Neuronal stem cell (in vitro differentiated cells): ENCODE measurements at regions not wholly inside any gene's neighbourhood (a gene's known extent, or its start where the extent isn't known, plus 50 kb on each side); places are given as distances from the start of the nearest gene placed in this dataset.
"Not testable (repeated sequence)": the region's sequence is repeated elsewhere in the genome, so short reads cannot be mapped to it uniquely, and the experiment has no call there.

Experiments
- DNase-seq: peaks from one replicate; pipeline ENCODE4 v3.0.0-alpha.2; 2013; ENCODE audit warnings: low spot score
- H2AFZ ChIP-seq: one replicate; pipeline ENCODE4 v1.6.1; 2013; ENCODE audit warnings: mild to moderate bottlenecking, low read length, inconsistent platforms
- H2AK5ac ChIP-seq: 2 replicates; pipeline ENCODE4 v1.6.1; 2013; ENCODE audit warnings: low read depth, mild to moderate bottlenecking, inconsistent platforms, low read length, moderate library complexity, mixed read lengths
- H2BK120ac ChIP-seq: 2 replicates; pipeline ENCODE4 v1.6.1; 2013; ENCODE audit warnings: low read depth, mild to moderate bottlenecking, inconsistent platforms, low read length, moderate library complexity, mixed read lengths
- H2BK12ac ChIP-seq: one replicate; pipeline ENCODE4 v1.6.1; 2013; ENCODE audit warnings: low read length, inconsistent platforms
- H2BK15ac ChIP-seq: 2 replicates; pipeline ENCODE4 v1.6.1; 2013; ENCODE audit warnings: mild to moderate bottlenecking, low read length, inconsistent platforms, mixed read lengths
- H2BK5ac ChIP-seq: one replicate; pipeline ENCODE4 v1.6.1; 2013; ENCODE audit warnings: inconsistent platforms, mild to moderate bottlenecking, low read length, moderate library complexity
- H3K14ac ChIP-seq: one replicate; pipeline ENCODE4 v1.6.1; 2013; ENCODE audit warnings: low read length, inconsistent platforms
- H3K18ac ChIP-seq: 2 replicates; pipeline ENCODE4 v1.6.1; 2013; ENCODE audit warnings: low read length, inconsistent platforms
- H3K23ac ChIP-seq: 2 replicates; pipeline ENCODE4 v1.6.1; 2013; ENCODE audit warnings: low read depth, mild to moderate bottlenecking, mixed read lengths, low read length, inconsistent platforms; ENCODE audit not compliant: poor library complexity
- H3K27ac ChIP-seq: replicated peaks from 3 replicates; pipeline ENCODE4 v1.5.1; 2013; ENCODE audit warnings: low read length, inconsistent platforms
- H3K27me3 ChIP-seq, 3 experiments: 2 replicates each; pipeline ENCODE4 v1.6.1; 2013; ENCODE audit warnings: low read length in 3 of 3, mild to moderate bottlenecking in 2 of 3, inconsistent platforms in 1 of 3, low read depth in 1 of 3, mixed read lengths in 1 of 3, moderate library complexity in 1 of 3; ENCODE audit not compliant: control insufficient read depth in 3 of 3, insufficient read depth in 3 of 3
- H3K36me3 ChIP-seq, 2 donors: replicated peaks in 1 of 2; 2 replicates each; pipeline ENCODE4 v1.6.1; 2013; ENCODE audit warnings: low read length in 2 of 2; ENCODE audit not compliant: control insufficient read depth in 2 of 2, insufficient read depth in 2 of 2
- H3K4ac ChIP-seq: 2 replicates; pipeline ENCODE4 v1.6.1; 2013; ENCODE audit warnings: inconsistent platforms, mild to moderate bottlenecking, low read length, moderate library complexity
- H3K4me1 ChIP-seq, 2 donors: 1 replicate in 1 of 2; 2 replicates in 1 of 2; pipeline ENCODE4 v1.6.1; 2013; ENCODE audit warnings: low read length in 2 of 2, low read depth in 1 of 2; ENCODE audit not compliant: control insufficient read depth in 2 of 2, insufficient read depth in 1 of 2
- H3K4me2 ChIP-seq: one replicate; pipeline ENCODE4 v1.6.1; 2013; ENCODE audit warnings: mild to moderate bottlenecking, low read length, inconsistent platforms; ENCODE audit not compliant: insufficient read depth, poor library complexity, severe bottlenecking
- H3K4me3 ChIP-seq, 2 donors: 2 replicates each; pipeline ENCODE4 v1.5.1; 2013; ENCODE audit warnings: low read length in 2 of 2, mild to moderate bottlenecking in 2 of 2, inconsistent platforms in 1 of 2, moderate library complexity in 1 of 2
- H3K79me1 ChIP-seq: one replicate; pipeline ENCODE4 v1.6.1; 2013; ENCODE audit warnings: low read depth, mild to moderate bottlenecking, inconsistent platforms, low read length, moderate library complexity
- H3K9ac ChIP-seq: one replicate; pipeline ENCODE4 v1.6.1; 2013; ENCODE audit warnings: mild to moderate bottlenecking, low read depth, low read length, inconsistent platforms; ENCODE audit not compliant: poor library complexity
- H3K9me3 ChIP-seq, 2 donors: replicated peaks in 1 of 2; 2 replicates each; pipeline versions ENCODE3 to v1.6.1; 2013; ENCODE audit warnings: low read length in 2 of 2, mild to moderate bottlenecking in 2 of 2, inconsistent platforms in 1 of 2, low read depth in 1 of 2, mixed read lengths in 1 of 2, moderate library complexity in 1 of 2; ENCODE audit not compliant: control insufficient read depth in 2 of 2, insufficient read depth in 1 of 2
- H4K8ac ChIP-seq: one replicate; pipeline ENCODE4 v1.6.1; 2013; ENCODE audit warnings: low read depth, mild to moderate bottlenecking, inconsistent platforms, low read length, moderate library complexity
- H4K91ac ChIP-seq: one replicate; pipeline ENCODE4 v1.6.1; 2013; ENCODE audit warnings: low read length, low read depth, mild to moderate bottlenecking, inconsistent platforms; ENCODE audit not compliant: poor library complexity
- WGBS, 2 donors: extraction: QIAGEN DNeasy Blood & Tissue Kit; methylation state at CpG; one replicate each; pipeline ENCODE4 v1.1.7; 2013; ENCODE audit warnings: missing lambda C conversion rate in 2 of 2, mixed read lengths in 1 of 2; ENCODE audit not compliant: insufficient read length in 2 of 2, insufficient replicate concordance in 1 of 2; ENCODE audit errors: extremely low coverage in 2 of 2; 5-methylcytosine and 5-hydroxymethylcytosine counted together

DNA sequence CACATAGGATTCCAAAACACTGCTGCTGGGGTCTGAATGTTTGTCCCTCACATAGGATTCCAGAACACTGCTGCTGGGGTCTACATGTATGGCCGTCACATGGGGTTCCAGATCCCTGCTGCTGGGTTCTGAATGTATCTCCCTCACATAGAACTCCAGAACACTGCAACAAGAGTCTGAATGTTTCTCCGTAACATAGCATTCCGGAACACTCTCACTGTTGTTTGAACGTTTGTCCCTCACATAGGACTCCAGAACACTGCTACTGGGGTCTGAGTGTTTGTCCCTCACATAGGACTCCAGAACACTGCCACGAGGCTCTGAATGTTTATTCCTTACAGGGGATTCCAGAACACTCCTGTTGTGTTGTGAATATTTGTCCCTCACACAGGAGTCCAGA, 216.8 kb downstream of the FOXD4L6 start:
- H3K18ac ChIP-seq = no peak overlapping the region
- no peaks in the 10 kb centered on the region for H3K27me3 ChIP-seq
- peaks cover 8 to 52% of the 10 kb centered on the region in 2 donors for H3K9me3 ChIP-seq
- no peak overlapping the region for H2BK12ac ChIP-seq
- H3K4me2 ChIP-seq = no peak overlapping the region
- no peaks in the 10 kb centered on the region for H3K4me1 ChIP-seq
- H2BK5ac ChIP-seq = no peak overlapping the region
- no peak overlapping the region for H3K27ac ChIP-seq
- H3K9ac ChIP-seq = no peak overlapping the region
- no peak overlapping the region for H2BK120ac ChIP-seq
- H3K14ac ChIP-seq = no peak overlapping the region
- no peak overlapping the region for H3K4ac ChIP-seq
- H3K23ac ChIP-seq = no peak overlapping the region
- H2AFZ ChIP-seq = no peak overlapping the region
- no peaks in the 10 kb centered on the region for H3K36me3 ChIP-seq
- H4K8ac ChIP-seq = no peak overlapping the region
- no CpG with 5 or more reads among the region's 5 CpGs for WGBS, 2 donors
- no peak overlapping the region for H3K4me3 ChIP-seq
- H2AK5ac ChIP-seq = no peak overlapping the region
- no peak overlapping the region for H4K91ac ChIP-seq
- no peak overlapping the region for H2BK15ac ChIP-seq
- H3K79me1 ChIP-seq = no peaks in the 10 kb centered on the region
- DNase-seq = no peak

DNA sequence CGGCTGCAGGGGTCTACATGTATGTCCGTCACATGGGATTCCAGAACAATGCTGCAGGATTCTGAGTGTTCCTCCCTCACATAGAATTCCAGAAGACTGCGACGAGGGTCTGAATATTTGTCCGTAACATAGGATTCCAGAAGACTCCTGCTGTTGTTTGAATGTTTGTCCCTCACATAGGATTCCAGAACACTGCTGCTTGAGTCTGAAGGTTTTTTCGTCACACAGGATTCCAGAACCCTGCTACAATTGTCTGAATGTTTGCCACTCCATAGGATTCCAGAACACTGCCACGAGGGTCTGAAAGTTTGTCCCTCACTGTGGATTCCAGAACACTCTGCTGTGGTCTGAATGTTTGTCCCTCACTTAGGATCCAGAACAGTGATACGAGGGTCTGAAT, 217.5 kb downstream of the FOXD4L6 start:
- not testable (repeated sequence) for H3K4ac ChIP-seq, H2BK15ac ChIP-seq

GRCh38 chr9:40909821-40910220, 218.7 kb downstream of the FOXD4L6 start:
- DNase-seq = no peak
- no CpG with 5 or more reads among the region's 4 CpGs for whole genome bisulfite sequencing, 2 donors

More for the DNA sequence above, 217.5 kb downstream of the FOXD4L6 start:
- not testable (repeated sequence) for H3K4me3 ChIP-seq, H2BK12ac ChIP-seq, H3K27ac ChIP-seq, H3K23ac ChIP-seq, H3K4me2 ChIP-seq, H2BK120ac ChIP-seq, H2AFZ ChIP-seq, H3K18ac ChIP-seq, H3K36me3 ChIP-seq, DNase-seq, H2AK5ac ChIP-seq, H3K79me1 ChIP-seq, H3K14ac ChIP-seq, H3K4me1 ChIP-seq, H4K8ac ChIP-seq, H2BK5ac ChIP-seq, H4K91ac ChIP-seq, H3K27me3 ChIP-seq, H3K9ac ChIP-seq
- WGBS, 2 donors = no CpG with 5 or more reads among the region's 8 CpGs
- peaks cover 7 to 51% of the 10 kb centered on the region in 2 donors for H3K9me3 ChIP-seq

DNA sequence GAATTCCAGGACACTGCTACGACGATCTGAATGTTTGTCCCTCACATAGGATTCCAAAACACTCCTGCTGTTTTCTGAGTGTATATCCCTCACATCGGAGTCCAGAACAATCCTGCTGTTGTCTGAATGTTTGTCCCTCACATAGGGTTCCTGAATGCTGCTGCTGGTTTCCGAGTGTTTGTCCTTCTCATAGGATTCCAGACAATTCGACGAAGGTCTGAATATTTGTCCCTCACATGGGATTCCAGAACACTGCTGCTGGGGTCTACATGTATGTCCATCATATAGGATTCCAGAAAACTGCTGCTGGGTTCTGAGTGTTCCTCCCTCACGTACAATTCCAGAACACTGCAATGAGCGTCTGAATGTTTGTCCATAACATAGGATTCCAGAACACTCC, 219.4 kb downstream of the FOXD4L6 start:
- H3K4me1 ChIP-seq, H3K27me3 ChIP-seq, H3K9ac ChIP-seq, H2BK120ac ChIP-seq, H2BK12ac ChIP-seq, H4K8ac ChIP-seq, H3K79me1 ChIP-seq, H2AK5ac ChIP-seq, H2AFZ ChIP-seq, H3K36me3 ChIP-seq, H2BK5ac ChIP-seq, H3K4me3 ChIP-seq, H3K27ac ChIP-seq, H3K18ac ChIP-seq, H3K4me2 ChIP-seq, DNase-seq, H3K14ac ChIP-seq, H3K23ac ChIP-seq, H4K91ac ChIP-seq, H3K4ac ChIP-seq, H2BK15ac ChIP-seq: not testable (repeated sequence)
- peaks cover 0 to 34% of the 10 kb centered on the region in 2 donors for H3K9me3 ChIP-seq
- WGBS, 2 donors = no CpG with 5 or more reads among the region's 8 CpGs

More at GRCh38 chr9:40909821-40910220, 218.7 kb downstream of the FOXD4L6 start:
- Histone ChIP-seq H3K23ac (no peak overlapping the region), H2BK15ac (no peak overlapping the region), H2AK5ac (no peak overlapping the region), H3K18ac (no peak overlapping the region), H3K4me3 (no peak overlapping the region), H3K4me1 (no peaks in the 10 kb centered on the region), H4K91ac (no peak overlapping the region), H2BK120ac (no peak overlapping the region), H3K9ac (no peak overlapping the region), H3K9me3 (peaks cover under 1 to 41% of the 10 kb centered on the region in 2 donors), H3K4ac (no peak overlapping the region), H3K14ac (no peak overlapping the region), H3K4me2 (no peak overlapping the region), H2BK5ac (no peak overlapping the region), H2AFZ (no peak overlapping the region), H3K27ac (no peak overlapping the region), H3K27me3 (no peaks in the 10 kb centered on the region), H2BK12ac (no peak overlapping the region), H4K8ac (no peak overlapping the region), H3K79me1 (no peaks in the 10 kb centered on the region), H3K36me3 (no peaks in the 10 kb centered on the region)
